H1 (cell line): ENCODE measurements at regions not wholly inside any gene's neighbourhood (a gene's known extent, or its start where the extent isn't known, plus 50 kb on each side); places are given as distances from the start of the nearest gene placed in this dataset.

ENCODE experiments used
- CTCF ChIA-PET: fragments of 300-600 bp; sonication (Branson Sonifier 250); formaldehyde crosslinking; loops from one replicate; lab custom pipeline; 2021; ENCODE audit not compliant: partially characterized antibody; lab: Charles Lee
- POLR2A ChIA-PET: fragments of 300-600 bp; sonication (Branson Sonifier 250); formaldehyde crosslinking; loops from one replicate; lab custom pipeline; 2021; ENCODE audit warnings: inconsistent platforms; ENCODE audit not compliant: partially characterized antibody; lab: Charles Lee
- DNase-seq, 2 experiments: peaks; one replicate each; pipeline versions ENCODE4 v3.0.0 to v3.0.0-alpha.2; 2010 to 2022; ENCODE audit warnings: low spot score in 2 of 2, low read depth in 1 of 2, mixed read lengths in 1 of 2
- FAIRE-seq: peaks from 2 replicates; lab custom pipeline; 2011; peaks lifted over from hg19 to GRCh38; lab: Jason Lieb, UNC
- H2AFZ ChIP-seq: 2 replicates; pipeline ENCODE4 v1.8.1; 2012; ENCODE audit warnings: low read length, inconsistent platforms
- H2AK5ac ChIP-seq: 2 replicates; pipeline ENCODE4 v1.6.1; 2013; ENCODE audit warnings: low read depth, low read length
- H2BK120ac ChIP-seq: replicated peaks from 2 replicates; pipeline ENCODE3; 2013; ENCODE audit warnings: low read depth, low read length, inconsistent platforms
- H2BK12ac ChIP-seq: 2 replicates; pipeline ENCODE4 v1.6.1; 2013; ENCODE audit warnings: low read depth, low read length
- H2BK15ac ChIP-seq: 2 replicates; pipeline ENCODE4 v1.6.1; 2013; ENCODE audit warnings: low read length
- H2BK20ac ChIP-seq: 2 replicates; pipeline ENCODE4 v1.6.1; 2013; ENCODE audit warnings: low read length
- H2BK5ac ChIP-seq: 2 replicates; pipeline ENCODE4 v1.6.1; 2013; ENCODE audit warnings: low read depth, low read length
- H3K14ac ChIP-seq: 2 replicates; pipeline ENCODE4 v1.6.1; 2013; ENCODE audit warnings: inconsistent platforms; ENCODE audit not compliant: insufficient read length
- H3K18ac ChIP-seq: 2 replicates; pipeline ENCODE4 v1.6.1; 2013; ENCODE audit warnings: low read length; ENCODE audit errors: extremely low read depth
- H3K23ac ChIP-seq: 2 replicates; pipeline ENCODE4 v1.6.1; 2013; ENCODE audit warnings: inconsistent platforms; ENCODE audit not compliant: insufficient read length
- H3K23me2 ChIP-seq: 2 replicates; pipeline ENCODE4 v1.6.1; 2013; ENCODE audit warnings: low read depth, low read length
- H3K27ac ChIP-seq: 2 replicates; pipeline ENCODE4 v1.6.1; 2011; ENCODE audit warnings: low read depth, low read length, inconsistent platforms
- H3K27me3 ChIP-seq, 4 experiments: replicated peaks in 1 of 4; 1 replicate in 1 of 4; 2 replicates in 3 of 4; pipeline versions ENCODE4 v1.6.1 to v1.8.1; 2011 to 2013; ENCODE audit warnings: low read length in 3 of 4, mild to moderate bottlenecking in 3 of 4, inconsistent platforms in 2 of 4, mixed read lengths in 2 of 4, moderate library complexity in 1 of 4; ENCODE audit not compliant: control insufficient read depth in 3 of 4, insufficient read depth in 3 of 4; ENCODE audit errors: extremely low read depth in 1 of 4
- H3K36me3 ChIP-seq, 4 experiments: 2 replicates each; pipeline versions ENCODE4 v1.6.1 to v1.8.1; 2011 to 2013; ENCODE audit warnings: mild to moderate bottlenecking in 4 of 4, low read length in 3 of 4, moderate library complexity in 2 of 4, control low read depth in 1 of 4, inconsistent platforms in 1 of 4; ENCODE audit not compliant: insufficient read depth in 4 of 4, control insufficient read depth in 2 of 4
- H3K4ac ChIP-seq: replicated peaks from 2 replicates; pipeline ENCODE3; 2013; ENCODE audit warnings: low read length, low read depth, mixed read lengths, inconsistent platforms; ENCODE audit not compliant: insufficient read length
- H3K4me1 ChIP-seq, 4 experiments: replicated peaks in 1 of 4; 1 replicate in 1 of 4; 2 replicates in 3 of 4; pipeline versions ENCODE4 v1.6.1 to v1.8.1; 2011 to 2013; ENCODE audit warnings: low read length in 3 of 4, inconsistent platforms in 2 of 4, mixed read lengths in 1 of 4; ENCODE audit not compliant: insufficient read depth in 4 of 4, control insufficient read depth in 3 of 4
- H3K4me2 ChIP-seq, 2 experiments: 2 replicates each; pipeline versions ENCODE4 v1.6.1 to v1.8.1; 2011 to 2013; ENCODE audit warnings: low read depth in 2 of 2, low read length in 2 of 2, control low read depth in 1 of 2, inconsistent platforms in 1 of 2, mild to moderate bottlenecking in 1 of 2; ENCODE audit not compliant: insufficient read depth in 1 of 2
- H3K4me3 ChIP-seq, 4 experiments: fragments of 200-600, 300-600 bp in 1 of 4; sonication (generic), shearing (Covaris generic), sonication (Bioruptor Twin) in 1 of 4; 2 replicates each; pipeline versions ENCODE4 v1.5.1 to v1.8.1; 2011 to 2016; ENCODE audit warnings: low read length in 4 of 4, low read depth in 3 of 4, control low read depth in 2 of 4, inconsistent platforms in 2 of 4, mild to moderate bottlenecking in 2 of 4, mixed read lengths in 1 of 4, moderate library complexity in 1 of 4; ENCODE audit not compliant: insufficient read depth in 2 of 4; ENCODE audit errors: extremely low read depth in 1 of 4
- H3K56ac ChIP-seq: replicated peaks from 2 replicates; pipeline ENCODE3; 2013; ENCODE audit warnings: low read depth, mild to moderate bottlenecking, mixed read lengths, low read length, inconsistent platforms; ENCODE audit not compliant: insufficient read length
- H3K79me1 ChIP-seq: 2 replicates; pipeline ENCODE4 v1.6.1; 2013; ENCODE audit warnings: low read depth, low read length, control low read depth
- H3K79me2 ChIP-seq, 2 experiments: 2 replicates each; pipeline versions ENCODE4 v1.6.1 to v1.8.1; 2012 to 2013; ENCODE audit warnings: low read length in 2 of 2, mild to moderate bottlenecking in 2 of 2, inconsistent platforms in 1 of 2; ENCODE audit not compliant: insufficient read depth in 2 of 2, control insufficient read depth in 1 of 2
- H3K9ac ChIP-seq, 4 experiments: replicated peaks in 1 of 4; 1 replicate in 1 of 4; 2 replicates in 3 of 4; pipeline versions ENCODE4 v1.6.1 to v1.8.1; 2011 to 2013; ENCODE audit warnings: low read depth in 3 of 4, low read length in 3 of 4, control low read depth in 2 of 4, mild to moderate bottlenecking in 2 of 4, moderate library complexity in 2 of 4, inconsistent platforms in 1 of 4; ENCODE audit errors: extremely low read depth in 1 of 4
- H3K9me3 ChIP-seq, 2 experiments: 2 replicates each; pipeline versions ENCODE4 v1.6.1 to v1.8.1; 2012 to 2013; ENCODE audit warnings: mild to moderate bottlenecking in 2 of 2, moderate library complexity in 2 of 2, control low read depth in 1 of 2, inconsistent platforms in 1 of 2, low read depth in 1 of 2, low read length in 1 of 2, mixed read lengths in 1 of 2; ENCODE audit not compliant: insufficient read depth in 2 of 2
- H4K20me1 ChIP-seq, 2 experiments: replicated peaks in 1 of 2; 2 replicates each; pipeline versions ENCODE3 to v1.8.1; 2011 to 2013; ENCODE audit warnings: inconsistent platforms in 2 of 2, low read length in 2 of 2, mild to moderate bottlenecking in 1 of 2; ENCODE audit not compliant: insufficient read depth in 2 of 2, control insufficient read depth in 1 of 2
- H4K5ac ChIP-seq: 2 replicates; pipeline ENCODE4 v1.6.1; 2013; ENCODE audit warnings: low read length, low read depth, mixed read lengths, inconsistent platforms; ENCODE audit not compliant: insufficient read length
- H4K8ac ChIP-seq: 2 replicates; pipeline ENCODE4 v1.8.0; 2013; ENCODE audit warnings: mild to moderate bottlenecking, moderate library complexity, low read length, inconsistent platforms; ENCODE audit not compliant: insufficient read depth; ENCODE audit errors: extremely low read depth
- H4K91ac ChIP-seq: replicated peaks from 2 replicates; pipeline ENCODE3; 2013; ENCODE audit warnings: low read length, mixed read lengths, inconsistent platforms; ENCODE audit not compliant: insufficient read length
- BCL11A ChIP-seq, 2 experiments: IDR thresholded peaks; one replicate each; pipeline ENCODE4 v1.6.1; 2011; ENCODE audit warnings: low read depth in 2 of 2, low read length in 2 of 2, mild to moderate bottlenecking in 2 of 2
- CBX5 ChIP-seq: fragments of 300-800, 300-1000 bp; sonication (generic); IDR thresholded peaks from 2 replicates; pipeline ENCODE4 v1.7.1; 2016; ENCODE audit warnings: antibody characterized with exemption, low read length, low read depth
- CBX8 ChIP-seq: fragments of 300-800, 300-1000 bp; sonication (generic); IDR thresholded peaks from 2 replicates; pipeline ENCODE4 v1.7.1; 2016; ENCODE audit warnings: low read depth, low read length, borderline replicate concordance
- CTCF ChIP-seq, 3 experiments: IDR thresholded peaks; 1 replicate in 2 of 3; 2 replicates in 1 of 3; pipeline versions ENCODE4 v1.5.1 to v1.6.1; 2011; ENCODE audit warnings: low read length in 3 of 3, mild to moderate bottlenecking in 3 of 3, inconsistent platforms in 2 of 3, low read depth in 1 of 3, moderate library complexity in 1 of 3; ENCODE audit not compliant: insufficient read depth in 1 of 3; ENCODE audit errors: control extremely low read depth in 1 of 3
- KDM1A ChIP-seq: fragments of 200-600, 300-600 bp; sonication (generic); IDR thresholded peaks from 2 replicates; pipeline ENCODE4 v1.7.1; 2016; ENCODE audit warnings: mild to moderate bottlenecking, low read length, borderline replicate concordance
- NRF1 ChIP-seq: IDR thresholded peaks from 2 replicates; pipeline ENCODE4 v1.6.1; 2011; ENCODE audit warnings: mild to moderate bottlenecking, low read depth, low read length, improper control_type of control experiment
- RXRA ChIP-seq: IDR thresholded peaks from 2 replicates; pipeline ENCODE4 v1.6.1; 2011; ENCODE audit warnings: low read depth, mild to moderate bottlenecking, low read length, moderate library complexity; ENCODE audit not compliant: insufficient read depth
- SIX5 ChIP-seq: IDR thresholded peaks from 2 replicates; pipeline ENCODE4 v1.6.1; 2011; ENCODE audit warnings: mild to moderate bottlenecking, low read depth, low read length
- SP4 ChIP-seq: IDR thresholded peaks from 2 replicates; pipeline ENCODE4 v1.6.1; 2012; ENCODE audit warnings: low read length, inconsistent platforms
- TAF7 ChIP-seq: optimal IDR thresholded peaks from 2 replicates; pipeline ENCODE3; 2011; ENCODE audit warnings: low read depth, mild to moderate bottlenecking, inconsistent platforms, low read length, moderate library complexity, borderline replicate concordance
- TBP ChIP-seq: IDR thresholded peaks from 2 replicates; pipeline ENCODE4 v1.6.1; 2011; ENCODE audit warnings: low read depth, low read length, improper control_type of control experiment
- ZNF274 ChIP-seq: IDR thresholded peaks from 2 replicates; pipeline ENCODE4 v1.7.0; 2012; ENCODE audit warnings: low read length, borderline replicate concordance; ENCODE audit errors: extremely low read depth
- WGBS, 2 experiments: shearing (Covaris generic) in 1 of 2; methylation state at CpG; one replicate each; pipeline versions ENCODE4 v1.1.6 to v1.1.7; 2013 to 2015; ENCODE audit warnings: low lambda C conversion rate in 2 of 2, mixed read lengths in 2 of 2, inconsistent platforms in 1 of 2, low coverage in 1 of 2, missing lambda C conversion rate in 1 of 2; ENCODE audit not compliant: insufficient replicate concordance in 2 of 2, insufficient coverage in 1 of 2, insufficient read length in 1 of 2; ENCODE audit errors: extremely low coverage in 1 of 2, missing lambda C conversion rate in 1 of 2; 5-methylcytosine and 5-hydroxymethylcytosine counted together

- Histone ChIP-seq H3K27ac (no peak overlapping the region), H4K91ac (no peak overlapping the region)
- 90% methylated on average over 4 of the region's 4 CpGs; no CpG with 5 or more reads in 1 of the 2 experiments for WGBS, 2 experiments
- no peak for TF ChIP-seq SIX5
- no peak for TF ChIP-seq KDM1A
- TF ChIP-seq TBP = no peak
- no peak for TF ChIP-seq CBX8
- TF ChIP-seq BCL11A (IDR thresholded peaks at IDR 0.05; ENCODE audit: low read depth in 2 of 2, low read length in 2 of 2) = no peak
- no peak for TF ChIP-seq CTCF (IDR thresholded peaks at IDR 0.05; ENCODE audit: control extremely low read depth in 1 of 3, insufficient read depth in 1 of 3, low read depth in 1 of 3, low read length in 3 of 3)
- no peak for TF ChIP-seq TAF7
- TF ChIP-seq CBX5 = no peak
- no peak for TF ChIP-seq SP4
- no peak for TF ChIP-seq NRF1
- TF ChIP-seq RXRA = no peak
- no peak for TF ChIP-seq ZNF274
Measured at GRCh38 chr2:201964011-201964410, 69.6 kb upstream of the FZD7 start.

More at GRCh38 chr2:201964011-201964410, 69.6 kb upstream of the FZD7 start:
- Histone ChIP-seq H3K4me1 (peaks cover 0 to 20% (median 14%) of the 10 kb centered on the region in 4 experiments; a peak in 6 of 7 replicates), H3K4me3 (no peak overlapping the region), H3K4me2 (no peak overlapping the region), H2BK12ac (no peak overlapping the region), H3K9ac (no peak overlapping the region), H2BK5ac (no peak overlapping the region), H3K18ac (no peak overlapping the region), H3K14ac (no peak overlapping the region), H2BK20ac (no peak overlapping the region; the same call in 1 of the 2 replicates), H2BK15ac (no peak overlapping the region), H2AK5ac (no peak overlapping the region), H3K23me2 (no peaks in the 10 kb centered on the region), H3K56ac (no peak overlapping the region), H3K4ac (no peak overlapping the region), H4K8ac (no peak overlapping the region), H3K27me3 (no peaks in the 10 kb centered on the region), H3K23ac (no peak overlapping the region), H3K36me3 (peaks cover 0 to 22% (median 2%) of the 10 kb centered on the region in 4 experiments; a peak in 5 of 8 replicates), H2AFZ (no peak overlapping the region), H4K5ac (no peak overlapping the region), H3K79me1 (peaks cover 9% of the 10 kb centered on the region), H2BK120ac (no peak overlapping the region), H3K79me2 (peaks cover 0 to 12% of the 10 kb centered on the region in 2 experiments; a peak in 3 of 4 replicates), H4K20me1 (no peaks in the 10 kb centered on the region), H3K9me3 (no peaks in the 10 kb centered on the region)
- FAIRE-seq (no peak), DNase-seq (no peak)
- ChIA-PET POLR2A (interaction anchor here (1.5 to 12.1 kb wide), 3 partner anchors 10 to 14 kb away, joined by 3 to 186 read pairs (median 16); no protein-coding TSS in a partner anchor), CTCF (interaction anchor here (1.2 to 3.4 kb wide), 6 partner anchors 7 to 168 kb away, joined by 4 to 20 read pairs (median 6); no protein-coding TSS in a partner anchor)
